ENCODE measurements at regions not wholly inside any gene's neighbourhood (a gene's known extent, or its start where the extent isn't known, plus 50 kb on each side); places are given as distances from the start of the nearest gene placed in this dataset.

DNA sequence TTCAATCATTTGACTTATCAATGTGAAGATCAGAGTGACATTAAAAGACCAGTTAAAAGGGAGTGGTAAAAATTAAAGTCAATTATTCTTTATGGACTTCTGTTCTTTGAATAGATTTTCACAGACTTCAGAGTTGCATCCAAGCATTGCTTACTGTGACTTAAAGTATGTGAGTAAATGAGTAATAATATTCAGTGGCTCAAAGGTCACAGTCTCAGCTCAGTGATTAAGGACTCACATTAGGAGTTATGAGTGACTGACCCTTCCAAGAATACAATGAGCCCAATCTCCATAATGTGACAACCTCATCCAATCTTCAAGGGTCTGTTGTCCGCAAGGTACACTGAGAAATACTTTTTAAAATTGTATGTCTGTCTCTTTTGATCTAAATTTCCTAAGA, 811.2 kb downstream of the BRINP1 start:
- TF ChIP-seq, protein P1, sequence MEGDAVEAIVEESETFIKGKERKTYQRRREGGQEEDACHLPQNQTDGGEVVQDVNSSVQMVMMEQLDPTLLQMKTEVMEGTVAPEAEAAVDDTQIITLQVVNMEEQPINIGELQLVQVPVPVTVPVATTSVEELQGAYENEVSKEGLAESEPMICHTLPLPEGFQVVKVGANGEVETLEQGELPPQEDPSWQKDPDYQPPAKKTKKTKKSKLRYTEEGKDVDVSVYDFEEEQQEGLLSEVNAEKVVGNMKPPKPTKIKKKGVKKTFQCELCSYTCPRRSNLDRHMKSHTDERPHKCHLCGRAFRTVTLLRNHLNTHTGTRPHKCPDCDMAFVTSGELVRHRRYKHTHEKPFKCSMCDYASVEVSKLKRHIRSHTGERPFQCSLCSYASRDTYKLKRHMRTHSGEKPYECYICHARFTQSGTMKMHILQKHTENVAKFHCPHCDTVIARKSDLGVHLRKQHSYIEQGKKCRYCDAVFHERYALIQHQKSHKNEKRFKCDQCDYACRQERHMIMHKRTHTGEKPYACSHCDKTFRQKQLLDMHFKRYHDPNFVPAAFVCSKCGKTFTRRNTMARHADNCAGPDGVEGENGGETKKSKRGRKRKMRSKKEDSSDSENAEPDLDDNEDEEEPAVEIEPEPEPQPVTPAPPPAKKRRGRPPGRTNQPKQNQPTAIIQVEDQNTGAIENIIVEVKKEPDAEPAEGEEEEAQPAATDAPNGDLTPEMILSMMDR (IDR thresholded peaks at IDR 0.05; ENCODE audit: borderline replicate concordance), result no peak
- no peaks in the 10 kb centered on the region for H3K27me3 ChIP-seq (ENCODE audit: low read depth)
- H3K4me3 ChIP-seq, result no peak overlapping the region
- H3K36me3 ChIP-seq, result no peaks in the 10 kb centered on the region
- intact Hi-C loops (cut with micrococcal nuclease), result no loop called here
- H3K27ac ChIP-seq (replicated peaks), result no peak overlapping the region
- no peaks in the 10 kb centered on the region for H3K4me1 ChIP-seq
- H3K9me3 ChIP-seq (replicated peaks), result peaks cover 4% of the 10 kb centered on the region
- no peak for DNase-seq

DNA sequence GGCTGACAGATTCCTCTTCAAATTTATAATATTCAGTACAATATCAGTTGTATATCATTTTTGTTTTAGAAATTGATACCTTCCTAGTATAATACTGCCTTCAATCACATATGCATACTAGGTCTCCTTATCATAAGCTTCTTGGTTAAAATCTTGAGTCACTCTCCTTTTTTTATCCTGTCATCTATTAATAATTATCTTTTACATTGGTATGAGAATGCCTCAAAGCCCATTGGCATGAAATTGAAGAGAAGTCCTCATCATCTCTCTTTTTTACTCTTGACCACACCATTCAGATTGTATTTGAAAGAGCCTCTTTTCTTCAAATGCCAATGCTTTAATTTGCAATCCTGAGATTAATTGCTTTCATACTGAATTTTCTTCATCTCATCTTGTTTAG, 810.3 kb downstream of the BRINP1 start:
- H3K36me3 ChIP-seq, result no peaks in the 10 kb centered on the region
- H3K9me3 ChIP-seq (replicated peaks), result peaks cover 4% of the 10 kb centered on the region
- no peaks in the 10 kb centered on the region for H3K4me1 ChIP-seq
- TF ChIP-seq, protein P1 (IDR thresholded peaks at IDR 0.05; ENCODE audit: borderline replicate concordance), result no peak
- intact Hi-C loops (cut with micrococcal nuclease), result no loop called here
- H3K27me3 ChIP-seq (ENCODE audit: low read depth), result no peaks in the 10 kb centered on the region
- H3K27ac ChIP-seq (replicated peaks), result no peak overlapping the region
- no peak overlapping the region for H3K4me3 ChIP-seq
- no peak for DNase-seq

DNA sequence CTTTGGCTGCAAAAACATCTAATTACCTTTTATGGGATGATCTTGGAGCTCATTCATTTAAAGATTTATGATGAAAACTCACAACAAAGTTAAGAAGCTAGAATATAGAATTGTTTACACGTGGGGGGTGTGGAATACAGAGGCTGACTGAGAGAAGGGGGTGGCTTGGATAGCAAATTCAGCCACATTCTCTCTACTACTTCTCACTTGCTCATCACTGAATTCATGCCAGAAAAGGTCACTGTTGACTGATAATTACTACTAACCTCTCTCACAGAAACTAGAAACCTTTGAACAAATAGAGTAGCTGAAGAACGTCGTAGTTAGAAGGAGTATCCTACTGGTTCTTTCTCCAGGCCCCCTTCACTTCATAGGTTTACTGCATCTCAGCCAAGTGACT, 808.2 kb downstream of the BRINP1 start:
- Histone ChIP-seq H3K4me1 (no peaks in the 10 kb centered on the region), H3K9me3 (replicated peaks) (peaks cover 4% of the 10 kb centered on the region), H3K27ac (replicated peaks) (no peak overlapping the region), H3K27me3 (ENCODE audit: low read depth) (no peaks in the 10 kb centered on the region), H3K4me3 (no peak overlapping the region), H3K36me3 (no peaks in the 10 kb centered on the region)
- DNase-seq, result no peak
- intact Hi-C loops (cut with micrococcal nuclease), result no loop called here
- TF ChIP-seq, protein P1 (IDR thresholded peaks at IDR 0.05; ENCODE audit: borderline replicate concordance), result no peak

DNA sequence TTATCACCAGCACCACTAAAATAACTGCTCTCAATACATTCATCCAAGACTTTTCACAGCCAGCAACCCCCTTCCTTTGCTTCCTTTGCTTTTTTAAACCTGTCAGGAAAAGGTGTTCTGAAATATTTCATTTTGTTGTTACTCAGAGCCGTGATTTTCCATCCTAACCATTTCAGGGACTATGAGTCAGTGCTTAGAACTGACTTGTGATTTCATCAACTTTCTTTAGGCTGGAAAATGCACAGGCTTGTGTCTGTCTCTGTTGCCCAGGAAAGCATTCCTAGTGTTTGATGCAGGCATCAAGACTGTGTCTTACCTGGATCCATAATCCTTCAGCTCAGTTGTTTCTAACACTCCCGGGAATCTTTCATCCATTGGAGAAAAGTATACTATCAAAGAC, 805.6 kb downstream of the BRINP1 start:
- TF ChIP-seq, protein P1 (IDR thresholded peaks at IDR 0.05; ENCODE audit: borderline replicate concordance), result no peak
- Histone ChIP-seq H3K4me3 (no peak overlapping the region), H3K36me3 (no peaks in the 10 kb centered on the region), H3K4me1 (no peaks in the 10 kb centered on the region), H3K27ac (replicated peaks) (no peak overlapping the region), H3K9me3 (replicated peaks) (no peaks in the 10 kb centered on the region), H3K27me3 (ENCODE audit: low read depth) (no peaks in the 10 kb centered on the region)
- no peak for DNase-seq
- intact Hi-C loops (cut with micrococcal nuclease), result no loop called here

DNA sequence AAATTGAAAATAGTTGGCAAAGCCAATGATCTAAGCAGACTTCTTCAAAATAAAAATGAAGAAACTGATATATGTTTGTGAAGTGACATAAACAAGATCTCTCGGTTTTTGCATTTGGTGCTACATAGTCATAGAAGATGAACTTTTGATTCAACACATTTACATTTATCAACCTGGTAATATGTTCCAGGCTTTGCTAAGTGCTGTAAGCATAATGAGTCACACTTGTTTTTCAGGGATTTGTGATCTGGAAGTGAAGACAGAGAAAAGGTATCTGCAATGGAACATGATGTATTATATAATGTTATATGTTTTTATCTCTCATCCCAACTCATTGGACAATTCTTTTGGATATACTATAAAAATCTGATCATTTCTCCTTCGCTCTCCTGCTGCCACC, 801.4 kb downstream of the BRINP1 start:
- Histone ChIP-seq H3K27me3 (ENCODE audit: low read depth) (no peaks in the 10 kb centered on the region), H3K36me3 (no peaks in the 10 kb centered on the region), H3K27ac (replicated peaks) (no peak overlapping the region), H3K4me1 (no peaks in the 10 kb centered on the region), H3K4me3 (no peak overlapping the region), H3K9me3 (replicated peaks) (no peaks in the 10 kb centered on the region)
- TF ChIP-seq, protein P1 (IDR thresholded peaks at IDR 0.05; ENCODE audit: borderline replicate concordance), result no peak
- intact Hi-C loops (cut with micrococcal nuclease), result no loop called here
- DNase-seq, result no peak

DNA sequence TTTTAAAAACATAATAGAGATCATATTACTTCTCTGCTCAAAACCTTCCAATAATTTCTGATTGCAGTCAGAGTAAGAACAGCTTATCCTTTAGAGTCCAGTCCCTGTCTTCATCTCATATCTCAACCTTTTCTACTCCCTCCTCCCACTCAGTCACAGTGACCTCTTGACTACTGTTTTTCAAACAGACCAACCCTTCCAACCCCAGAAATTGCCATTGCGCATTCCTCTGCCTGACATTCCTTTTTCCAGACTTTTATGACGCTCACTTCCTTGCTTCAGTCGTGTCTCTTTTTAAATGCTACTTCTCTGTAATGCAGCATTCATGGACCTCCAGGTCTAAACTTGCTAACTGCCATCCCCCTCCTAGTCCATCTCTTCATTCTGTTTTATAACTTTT, 800.5 kb downstream of the BRINP1 start:
- no peaks in the 10 kb centered on the region for H3K36me3 ChIP-seq
- TF ChIP-seq, protein P1 (IDR thresholded peaks at IDR 0.05; ENCODE audit: borderline replicate concordance), result no peak
- intact Hi-C loops (cut with micrococcal nuclease), result no loop called here
- H3K4me3 ChIP-seq, result no peak overlapping the region
- H3K4me1 ChIP-seq, result no peaks in the 10 kb centered on the region
- no peaks in the 10 kb centered on the region for H3K9me3 ChIP-seq (replicated peaks)
- no peaks in the 10 kb centered on the region for H3K27me3 ChIP-seq (ENCODE audit: low read depth)
- DNase-seq, result no peak
- H3K27ac ChIP-seq (replicated peaks), result no peak overlapping the region

Data from left ventricle myocardium inferior (tissue), 1 donor.